ENCODE measurements at regions not wholly inside any gene's neighbourhood (a gene's known extent, or its start where the extent isn't known, plus 50 kb on each side); places are given as distances from the start of the nearest gene placed in this dataset.

DNA sequence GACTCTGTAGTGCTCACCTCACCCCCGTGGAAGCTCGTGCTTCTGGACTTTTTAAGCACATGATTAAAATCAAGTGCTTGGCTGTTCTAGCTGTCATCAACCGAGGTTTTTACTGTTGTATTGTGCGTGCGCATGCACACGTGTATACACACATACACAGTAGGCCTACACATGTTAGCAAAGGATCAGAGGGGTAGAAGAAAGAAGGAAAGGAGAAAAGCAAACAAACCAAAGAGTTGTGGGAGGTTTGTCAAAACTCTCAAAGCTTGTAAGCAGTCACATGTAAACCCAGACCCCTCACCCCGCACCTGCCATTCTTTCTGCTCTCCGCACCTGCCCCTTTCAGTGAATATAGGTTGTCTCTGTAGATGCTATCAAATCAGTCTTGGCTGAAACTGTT is 311.8 kb downstream of the HS3ST1 start:
- no TSS peak for BruUV-seq (replicated peaks)
- H3K56ac ChIP-seq (ENCODE audit: extremely low read depth, insufficient read depth, low read length), result no peak overlapping the region
- no peak overlapping the region for H2BK15ac ChIP-seq (ENCODE audit: low read depth, low read length)
- H3K4me3 ChIP-seq (ENCODE audit: insufficient read depth, low read depth, low read length), result no peak overlapping the region
- no peaks in the 10 kb centered on the region for H3K27me3 ChIP-seq (ENCODE audit: control insufficient read depth, insufficient read depth, low read length)
- H3K23ac ChIP-seq (ENCODE audit: low read depth, low read length), result no peak overlapping the region
- H3K79me1 ChIP-seq (ENCODE audit: low read depth in 1 of 2, low read length in 2 of 2), result no peaks in the 10 kb centered on the region
- H3K9me3 ChIP-seq (ENCODE audit: control insufficient read depth, insufficient read depth, low read length), result peaks cover 8% of the 10 kb centered on the region; the same call in 1 of the 2 replicates
- ChIA-PET CTCF (no interaction called here), POLR2A (ENCODE audit: unreplicated experiment) (no interaction called here)
- H3K4ac ChIP-seq (ENCODE audit: low read depth, low read length), result no peak overlapping the region
- no peak overlapping the region for H4K5ac ChIP-seq (ENCODE audit: low read depth, low read length)
- no peaks in the 10 kb centered on the region for H4K20me1 ChIP-seq (ENCODE audit: insufficient read depth, low read length)
- H3K9ac ChIP-seq (ENCODE audit: low read depth, low read length), result no peak overlapping the region
- H2BK20ac ChIP-seq (ENCODE audit: low read depth, low read length), result no peak overlapping the region
- no peak overlapping the region for H2BK5ac ChIP-seq (ENCODE audit: low read depth, low read length, poor library complexity, severe bottlenecking)
- ATAC-seq (ENCODE audit: low read depth) (no peak), DNase-seq (no peak)
- no peak overlapping the region for H3K18ac ChIP-seq (ENCODE audit: low read depth, low read length)
- H4K91ac ChIP-seq (ENCODE audit: insufficient read depth, low read depth, low read length), result no peak overlapping the region
- H2AK9ac ChIP-seq (replicated peaks; ENCODE audit: low read depth, low read length, poor library complexity), result no peak overlapping the region
- no peak overlapping the region for H3K14ac ChIP-seq (replicated peaks; ENCODE audit: low read depth, low read length)
- no peaks in the 10 kb centered on the region for H3K9me1 ChIP-seq (ENCODE audit: insufficient read depth, low read length)
- dilution Hi-C loops (cut with HindIII; ENCODE audit: low sequenced_read_pairs, unreplicated experiment) (no loop called here), intact Hi-C loops (cut with micrococcal nuclease) (no loop called here), in situ Hi-C loops (cut with MboI; ENCODE audit: low sequenced_read_pairs) (no loop called here)
- WGBS, 2 experiments (ENCODE audit: extremely low coverage in 2 of 2, insufficient read length in 1 of 2), result 100% methylated on average over 2 of the region's 8 CpGs; no CpG with 5 or more reads in 1 of the 2 experiments
- H3K36me3 ChIP-seq (ENCODE audit: control insufficient read depth, insufficient read depth, low read length), result no peaks in the 10 kb centered on the region
- H3K27ac ChIP-seq (ENCODE audit: insufficient read depth, low read length), result no peak overlapping the region
- TF ChIP-seq BHLHE40 (IDR thresholded peaks at IDR 0.05; ENCODE audit: low read depth, low read length) (no peak), SMC3 (IDR thresholded peaks at IDR 0.05; ENCODE audit: low read depth, low read length) (no peak), NFE2L2 (IDR thresholded peaks at IDR 0.05; ENCODE audit: low read depth, low read length) (no peak), RCOR1 (IDR thresholded peaks at IDR 0.05; ENCODE audit: insufficient replicate concordance, low read length) (no peak), MAFK (IDR thresholded peaks at IDR 0.05; ENCODE audit: low read depth, low read length) (no peak), MAZ (IDR thresholded peaks at IDR 0.05; ENCODE audit: borderline replicate concordance, low read depth, low read length) (no peak), CEBPB (IDR thresholded peaks at IDR 0.05; ENCODE audit: low read depth, low read length) (no peak), POLR2A (IDR thresholded peaks at IDR 0.05; ENCODE audit: low read depth, low read length) (no peak), MXI1 (IDR thresholded peaks at IDR 0.05; ENCODE audit: borderline replicate concordance, low read depth, low read length) (no peak), FOS (IDR thresholded peaks at IDR 0.05; ENCODE audit: low read depth, low read length) (no peak), RAD21 (IDR thresholded peaks at IDR 0.05; ENCODE audit: low read length) (no peak), RFX5 (IDR thresholded peaks at IDR 0.05; ENCODE audit: low read depth, low read length) (no peak), CHD1 (IDR thresholded peaks at IDR 0.05; ENCODE audit: low read depth, low read length) (no peak)
- TF ChIP-seq, protein P1, sequence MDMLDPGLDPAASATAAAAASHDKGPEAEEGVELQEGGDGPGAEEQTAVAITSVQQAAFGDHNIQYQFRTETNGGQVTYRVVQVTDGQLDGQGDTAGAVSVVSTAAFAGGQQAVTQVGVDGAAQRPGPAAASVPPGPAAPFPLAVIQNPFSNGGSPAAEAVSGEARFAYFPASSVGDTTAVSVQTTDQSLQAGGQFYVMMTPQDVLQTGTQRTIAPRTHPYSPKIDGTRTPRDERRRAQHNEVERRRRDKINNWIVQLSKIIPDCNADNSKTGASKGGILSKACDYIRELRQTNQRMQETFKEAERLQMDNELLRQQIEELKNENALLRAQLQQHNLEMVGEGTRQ (IDR thresholded peaks at IDR 0.05; ENCODE audit: low read depth, low read length), result no peak
- TF ChIP-seq, protein P2, sequence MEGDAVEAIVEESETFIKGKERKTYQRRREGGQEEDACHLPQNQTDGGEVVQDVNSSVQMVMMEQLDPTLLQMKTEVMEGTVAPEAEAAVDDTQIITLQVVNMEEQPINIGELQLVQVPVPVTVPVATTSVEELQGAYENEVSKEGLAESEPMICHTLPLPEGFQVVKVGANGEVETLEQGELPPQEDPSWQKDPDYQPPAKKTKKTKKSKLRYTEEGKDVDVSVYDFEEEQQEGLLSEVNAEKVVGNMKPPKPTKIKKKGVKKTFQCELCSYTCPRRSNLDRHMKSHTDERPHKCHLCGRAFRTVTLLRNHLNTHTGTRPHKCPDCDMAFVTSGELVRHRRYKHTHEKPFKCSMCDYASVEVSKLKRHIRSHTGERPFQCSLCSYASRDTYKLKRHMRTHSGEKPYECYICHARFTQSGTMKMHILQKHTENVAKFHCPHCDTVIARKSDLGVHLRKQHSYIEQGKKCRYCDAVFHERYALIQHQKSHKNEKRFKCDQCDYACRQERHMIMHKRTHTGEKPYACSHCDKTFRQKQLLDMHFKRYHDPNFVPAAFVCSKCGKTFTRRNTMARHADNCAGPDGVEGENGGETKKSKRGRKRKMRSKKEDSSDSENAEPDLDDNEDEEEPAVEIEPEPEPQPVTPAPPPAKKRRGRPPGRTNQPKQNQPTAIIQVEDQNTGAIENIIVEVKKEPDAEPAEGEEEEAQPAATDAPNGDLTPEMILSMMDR (conservative IDR thresholded peaks at IDR 0.05; ENCODE audit: low read depth, low read length), result no peak
- TF ChIP-seq, protein P3, sequence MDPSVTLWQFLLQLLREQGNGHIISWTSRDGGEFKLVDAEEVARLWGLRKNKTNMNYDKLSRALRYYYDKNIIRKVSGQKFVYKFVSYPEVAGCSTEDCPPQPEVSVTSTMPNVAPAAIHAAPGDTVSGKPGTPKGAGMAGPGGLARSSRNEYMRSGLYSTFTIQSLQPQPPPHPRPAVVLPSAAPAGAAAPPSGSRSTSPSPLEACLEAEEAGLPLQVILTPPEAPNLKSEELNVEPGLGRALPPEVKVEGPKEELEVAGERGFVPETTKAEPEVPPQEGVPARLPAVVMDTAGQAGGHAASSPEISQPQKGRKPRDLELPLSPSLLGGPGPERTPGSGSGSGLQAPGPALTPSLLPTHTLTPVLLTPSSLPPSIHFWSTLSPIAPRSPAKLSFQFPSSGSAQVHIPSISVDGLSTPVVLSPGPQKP (IDR thresholded peaks at IDR 0.05; ENCODE audit: borderline replicate concordance, low read depth, low read length), result no peak
- no peaks in the 10 kb centered on the region for H3K4me1 ChIP-seq (ENCODE audit: control insufficient read depth, insufficient read depth, low read length)
- H4K8ac ChIP-seq (ENCODE audit: low read depth in 2 of 2, low read length in 2 of 2), result no peak overlapping the region
- no peak overlapping the region for H2AFZ ChIP-seq (replicated peaks; ENCODE audit: low read length, poor library complexity)
- H2AK5ac ChIP-seq (ENCODE audit: low read depth, low read length), result no peak overlapping the region
- H2BK120ac ChIP-seq (ENCODE audit: low read depth, low read length), result no peak overlapping the region
- no peak overlapping the region for H3K4me2 ChIP-seq (ENCODE audit: low read depth, low read length)

Data from IMR-90 (cell line).